HEK293 (cell line): ENCODE measurements at regions not wholly inside any gene's neighbourhood (a gene's known extent, or its start where the extent isn't known, plus 50 kb on each side); places are given as distances from the start of the nearest gene placed in this dataset.

Source experiments
- CTCF ChIA-PET: fragments of 350-600 bp; formaldehyde crosslinking; extraction: SDS; loops from one replicate; lab custom pipeline; 2021; ENCODE audit warnings: antibody characterized with exemption; lab: Yijun Ruan, JAX
- POLR2A ChIA-PET: fragments of 300-600 bp; formaldehyde crosslinking; extraction: SDS; loops from one replicate; lab custom pipeline; 2020; ENCODE audit warnings: antibody characterized with exemption, inconsistent platforms; lab: Yijun Ruan, JAX
- H3K27ac ChIP-seq: fragments of 200-500 bp; sonication (Bioruptor generic); 2 replicates; pipeline ENCODE4 v1.5.1; 2014; ENCODE audit warnings: low read depth, low read length, control low read depth, inconsistent platforms; ENCODE audit errors: extremely low read depth
- H3K36me3 ChIP-seq, 2 experiments: fragments of 200-500 bp in 1 of 2; sonication (Bioruptor generic) in 1 of 2; 1 replicate in 1 of 2; 2 replicates in 1 of 2; pipeline ENCODE4 v1.5.1; 2014 to 2017; ENCODE audit warnings: inconsistent platforms in 2 of 2, low read length in 2 of 2; ENCODE audit not compliant: control insufficient read depth in 2 of 2, insufficient read depth in 1 of 2
- H3K4me1 ChIP-seq: fragments of 200-500 bp; sonication (Bioruptor generic); 2 replicates; pipeline ENCODE4 v1.5.1; 2014; ENCODE audit warnings: mild to moderate bottlenecking, low read length, inconsistent platforms; ENCODE audit not compliant: control insufficient read depth, insufficient read depth
- H3K4me3 ChIP-seq: 2 replicates; pipeline ENCODE4 v1.5.1; 2011; ENCODE audit warnings: low read depth, mild to moderate bottlenecking, control low read depth, low read length, moderate library complexity
- H3K9me3 ChIP-seq: fragments of 200-500 bp; sonication (Bioruptor generic); 2 replicates; pipeline ENCODE4 v1.5.1; 2014; ENCODE audit warnings: low read depth, low read length, inconsistent platforms; ENCODE audit not compliant: control insufficient read depth, insufficient read depth
- BCL6B ChIP-seq: fragments of 450-650 bp; formaldehyde crosslinking; IDR thresholded peaks from 2 replicates; pipeline ENCODE4 v1.5.1; 2017; ENCODE audit warnings: missing biosample characterization, missing genetic modification characterization
- KLF9 ChIP-seq: fragments of 450-650 bp; formaldehyde crosslinking; IDR thresholded peaks from 2 replicates; pipeline ENCODE4 v1.5.1; 2016; ENCODE audit warnings: missing biosample characterization, missing genetic modification characterization, low read depth
- PRDM4 ChIP-seq: fragments of 450-650 bp; formaldehyde crosslinking; IDR thresholded peaks from 2 replicates; pipeline ENCODE4 v1.5.1; 2017; ENCODE audit warnings: missing biosample characterization, missing genetic modification characterization
- ZBTB21 ChIP-seq: fragments of 450-650 bp; formaldehyde crosslinking; IDR thresholded peaks from 2 replicates; pipeline ENCODE4 v1.5.1; 2017; ENCODE audit warnings: missing biosample characterization, missing genetic modification characterization
- ZBTB8A ChIP-seq: fragments of 450-650 bp; formaldehyde crosslinking; IDR thresholded peaks from 2 replicates; pipeline ENCODE4 v1.5.1; 2016; ENCODE audit warnings: missing biosample characterization, missing genetic modification characterization
- ZNF114 ChIP-seq: fragments of 450-650 bp; formaldehyde crosslinking; IDR thresholded peaks from 2 replicates; pipeline ENCODE4 v1.5.0; 2017; ENCODE audit warnings: missing biosample characterization, missing genetic modification characterization
- ZNF16 ChIP-seq: fragments of 450-650 bp; formaldehyde crosslinking; IDR thresholded peaks from 2 replicates; pipeline ENCODE4 v1.5.1; 2016; ENCODE audit warnings: low read depth, missing biosample characterization, missing genetic modification characterization
- ZNF274 ChIP-seq, 2 experiments: fragments of 200-500 bp in 1 of 2; fragments of 450-650 bp in 1 of 2; sonication (Bioruptor generic) in 1 of 2; formaldehyde crosslinking in 1 of 2; IDR thresholded peaks; 2 replicates each; pipeline versions ENCODE4 v1.5.1 to v1.6.1; 2014 to 2016; ENCODE audit warnings: borderline replicate concordance in 1 of 2, inconsistent platforms in 1 of 2, low read length in 1 of 2, missing biosample characterization in 1 of 2, missing genetic modification characterization in 1 of 2
- ZNF302 ChIP-seq: fragments of 450-650 bp; formaldehyde crosslinking; IDR thresholded peaks from 2 replicates; pipeline ENCODE4 v1.5.1; 2016; ENCODE audit warnings: missing biosample characterization, missing genetic modification characterization, low read depth
- ZNF311 ChIP-seq: fragments of 450-650 bp; formaldehyde crosslinking; IDR thresholded peaks from 2 replicates; pipeline ENCODE4 v1.5.1; 2017; ENCODE audit warnings: missing biosample characterization, missing genetic modification characterization, borderline replicate concordance
- ZNF354C ChIP-seq: fragments of 450-650 bp; formaldehyde crosslinking; IDR thresholded peaks from 2 replicates; pipeline ENCODE4 v1.5.1; 2016; ENCODE audit warnings: missing biosample characterization, missing genetic modification characterization, low read depth, borderline replicate concordance
- ZNF37A ChIP-seq: fragments of 450-650 bp; IDR thresholded peaks from 2 replicates; pipeline ENCODE4 v1.5.1; 2018; ENCODE audit warnings: missing biosample characterization, missing genetic modification characterization
- ZNF426 ChIP-seq: fragments of 450-650 bp; formaldehyde crosslinking; IDR thresholded peaks from 2 replicates; pipeline ENCODE4 v1.5.1; 2017; ENCODE audit warnings: missing biosample characterization, missing genetic modification characterization, mild to moderate bottlenecking, inconsistent platforms, moderate library complexity
- ZNF510 ChIP-seq: fragments of 450-650 bp; formaldehyde crosslinking; IDR thresholded peaks from 2 replicates; pipeline ENCODE4 v1.5.1; 2018; ENCODE audit warnings: mild to moderate bottlenecking, missing genetic modification characterization, missing biosample characterization; ENCODE audit not compliant: insufficient replicate concordance
- ZNF555 ChIP-seq: fragments of 450-650 bp; formaldehyde crosslinking; conservative IDR thresholded peaks from 2 replicates; pipeline ENCODE4 v1.5.1; 2017; ENCODE audit warnings: missing biosample characterization, mild to moderate bottlenecking, missing genetic modification characterization, inconsistent platforms
- ZNF624 ChIP-seq: fragments of 450-650 bp; formaldehyde crosslinking; IDR thresholded peaks from 2 replicates; pipeline ENCODE4 v1.5.1; 2017; ENCODE audit warnings: missing biosample characterization, missing genetic modification characterization
- TF ChIP-seq, protein P1 (sequence below): fragments of 450-650 bp; formaldehyde crosslinking; IDR thresholded peaks from 2 replicates; pipeline ENCODE4 v1.5.1; 2016; ENCODE audit warnings: missing biosample characterization, missing genetic modification characterization
- TF ChIP-seq, protein P2 (sequence below): fragments of 450-650 bp; formaldehyde crosslinking; IDR thresholded peaks from 2 replicates; pipeline ENCODE4 v1.5.1; 2017; ENCODE audit warnings: missing biosample characterization, missing genetic modification characterization
- TF ChIP-seq, protein P3 (sequence below): IDR thresholded peaks from 2 replicates; pipeline ENCODE4 v1.6.1; 2011; ENCODE audit warnings: mild to moderate bottlenecking, low read depth, low read length, borderline replicate concordance
- TF ChIP-seq, protein P4 (sequence below): fragments of 450-650 bp; formaldehyde crosslinking; IDR thresholded peaks from 2 replicates; pipeline ENCODE4 v1.5.1; 2016; ENCODE audit warnings: missing biosample characterization, missing genetic modification characterization

- Histone ChIP-seq H3K36me3 (no peaks in the 10 kb centered on the region), H3K9me3 (no peaks in the 10 kb centered on the region), H3K4me3 (no peak overlapping the region), H3K4me1 (no peaks in the 10 kb centered on the region), H3K27ac (no peak overlapping the region)
- TF ChIP-seq ZNF16 (tag by site-specific recombination) (no peak), KLF9 (tag by site-specific recombination) (no peak), PRDM4 (tag by site-specific recombination) (no peak)
- TF ChIP-seq, protein P1, sequence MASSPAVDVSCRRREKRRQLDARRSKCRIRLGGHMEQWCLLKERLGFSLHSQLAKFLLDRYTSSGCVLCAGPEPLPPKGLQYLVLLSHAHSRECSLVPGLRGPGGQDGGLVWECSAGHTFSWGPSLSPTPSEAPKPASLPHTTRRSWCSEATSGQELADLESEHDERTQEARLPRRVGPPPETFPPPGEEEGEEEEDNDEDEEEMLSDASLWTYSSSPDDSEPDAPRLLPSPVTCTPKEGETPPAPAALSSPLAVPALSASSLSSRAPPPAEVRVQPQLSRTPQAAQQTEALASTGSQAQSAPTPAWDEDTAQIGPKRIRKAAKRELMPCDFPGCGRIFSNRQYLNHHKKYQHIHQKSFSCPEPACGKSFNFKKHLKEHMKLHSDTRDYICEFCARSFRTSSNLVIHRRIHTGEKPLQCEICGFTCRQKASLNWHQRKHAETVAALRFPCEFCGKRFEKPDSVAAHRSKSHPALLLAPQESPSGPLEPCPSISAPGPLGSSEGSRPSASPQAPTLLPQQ (tag by site-specific recombination), result no peak
- CTCF ChIA-PET, result interaction anchor here (1.1 kb wide), 1 partner anchor 17 kb away, joined by 3 read pairs; no protein-coding TSS in a partner anchor
- POLR2A ChIA-PET, result no interaction called here
These were observed 207.9 kb upstream of the LYPLAL1 start for GRCh38 chr1:218965821-218966220.

GRCh38 chr1:218967254-218967653 lies 206.4 kb upstream of the LYPLAL1 start:
- H3K27ac ChIP-seq, result no peak overlapping the region
- no peaks in the 10 kb centered on the region for H3K36me3 ChIP-seq
- no peak overlapping the region for H3K4me3 ChIP-seq
- H3K9me3 ChIP-seq, result no peaks in the 10 kb centered on the region
- POLR2A ChIA-PET, result no interaction called here
- CTCF ChIA-PET, result no interaction called here
- TF ChIP-seq ZNF624 (tag by site-specific recombination) (no peak), ZNF555 (tag by site-specific recombination) (no peak), BCL6B (tag by site-specific recombination) (no peak), ZNF426 (no peak), ZNF510 (no peak)
- TF ChIP-seq, protein P2, sequence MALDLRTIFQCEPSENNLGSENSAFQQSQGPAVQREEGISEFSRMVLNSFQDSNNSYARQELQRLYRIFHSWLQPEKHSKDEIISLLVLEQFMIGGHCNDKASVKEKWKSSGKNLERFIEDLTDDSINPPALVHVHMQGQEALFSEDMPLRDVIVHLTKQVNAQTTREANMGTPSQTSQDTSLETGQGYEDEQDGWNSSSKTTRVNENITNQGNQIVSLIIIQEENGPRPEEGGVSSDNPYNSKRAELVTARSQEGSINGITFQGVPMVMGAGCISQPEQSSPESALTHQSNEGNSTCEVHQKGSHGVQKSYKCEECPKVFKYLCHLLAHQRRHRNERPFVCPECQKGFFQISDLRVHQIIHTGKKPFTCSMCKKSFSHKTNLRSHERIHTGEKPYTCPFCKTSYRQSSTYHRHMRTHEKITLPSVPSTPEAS, result no peak
- TF ChIP-seq, all 188 proteins: peak for 0
- no peaks in the 10 kb centered on the region for H3K4me1 ChIP-seq

- Histone ChIP-seq H3K4me3 (no peak overlapping the region), H3K9me3 (no peaks in the 10 kb centered on the region), H3K27ac (no peak overlapping the region), H3K4me1 (no peaks in the 10 kb centered on the region), H3K36me3 (no peaks in the 10 kb centered on the region)
- ChIA-PET CTCF (no interaction called here), POLR2A (no interaction called here)
- TF ChIP-seq ZNF114 (tag by site-specific recombination) (no peak), ZBTB8A (tag by site-specific recombination) (no peak), ZNF302 (tag by site-specific recombination) (no peak), ZNF37A (no peak), ZNF311 (tag by site-specific recombination) (no peak), ZNF354C (no peak), ZBTB21 (tag by site-specific recombination) (no peak), ZNF274 (IDR thresholded peaks at IDR 0.05; ENCODE audit: low read length) (no peak), ZNF274 (tag by site-specific recombination; IDR thresholded peaks at IDR 0.05; ENCODE audit: borderline replicate concordance) (no peak)
- TF ChIP-seq, protein P3, sequence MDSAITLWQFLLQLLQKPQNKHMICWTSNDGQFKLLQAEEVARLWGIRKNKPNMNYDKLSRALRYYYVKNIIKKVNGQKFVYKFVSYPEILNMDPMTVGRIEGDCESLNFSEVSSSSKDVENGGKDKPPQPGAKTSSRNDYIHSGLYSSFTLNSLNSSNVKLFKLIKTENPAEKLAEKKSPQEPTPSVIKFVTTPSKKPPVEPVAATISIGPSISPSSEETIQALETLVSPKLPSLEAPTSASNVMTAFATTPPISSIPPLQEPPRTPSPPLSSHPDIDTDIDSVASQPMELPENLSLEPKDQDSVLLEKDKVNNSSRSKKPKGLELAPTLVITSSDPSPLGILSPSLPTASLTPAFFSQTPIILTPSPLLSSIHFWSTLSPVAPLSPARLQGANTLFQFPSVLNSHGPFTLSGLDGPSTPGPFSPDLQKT, result no peak
- TF ChIP-seq, protein P4, sequence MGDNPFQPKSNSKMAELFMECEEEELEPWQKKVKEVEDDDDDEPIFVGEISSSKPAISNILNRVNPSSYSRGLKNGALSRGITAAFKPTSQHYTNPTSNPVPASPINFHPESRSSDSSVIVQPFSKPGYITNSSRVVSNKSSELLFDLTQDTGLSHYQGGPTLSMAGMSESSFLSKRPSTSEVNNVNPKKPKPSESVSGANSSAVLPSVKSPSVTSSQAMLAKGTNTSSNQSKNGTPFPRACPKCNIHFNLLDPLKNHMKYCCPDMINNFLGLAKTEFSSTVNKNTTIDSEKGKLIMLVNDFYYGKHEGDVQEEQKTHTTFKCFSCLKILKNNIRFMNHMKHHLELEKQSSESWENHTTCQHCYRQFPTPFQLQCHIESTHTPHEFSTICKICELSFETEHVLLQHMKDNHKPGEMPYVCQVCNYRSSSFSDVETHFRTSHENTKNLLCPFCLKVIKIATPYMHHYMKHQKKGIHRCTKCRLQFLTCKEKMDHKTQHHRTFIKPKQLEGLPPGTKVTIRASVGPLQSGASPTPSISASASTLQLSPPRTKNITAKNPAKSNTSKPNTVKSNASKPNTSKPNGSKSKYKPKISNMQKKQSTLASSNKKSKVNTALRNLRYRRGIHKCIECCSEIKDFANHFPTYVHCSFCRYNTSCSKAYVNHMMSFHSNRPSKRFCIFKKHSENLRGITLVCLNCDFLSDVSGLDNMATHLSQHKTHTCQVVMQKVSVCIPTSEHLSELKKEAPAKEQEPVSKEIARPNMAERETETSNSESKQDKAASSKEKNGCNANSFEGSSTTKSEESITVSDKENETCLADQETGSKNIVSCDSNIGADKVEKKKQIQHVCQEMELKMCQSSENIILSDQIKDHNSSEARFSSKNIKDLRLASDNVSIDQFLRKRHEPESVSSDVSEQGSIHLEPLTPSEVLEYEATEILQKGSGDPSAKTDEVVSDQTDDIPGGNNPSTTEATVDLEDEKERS (tag by site-specific recombination), result no peak
These were observed 205.8 kb upstream of the LYPLAL1 start for GRCh38 chr1:218967836-218968235.
